GM12874 (cell line): ENCODE measurements at regions not wholly inside any gene's neighbourhood (a gene's known extent, or its start where the extent isn't known, plus 50 kb on each side); places are given as distances from the start of the nearest gene placed in this dataset.

Source experiments
- TF ChIP-seq, protein P1 (sequence below): IDR thresholded peaks from 2 replicates; pipeline ENCODE4 v1.5.1; 2011; ENCODE audit warnings: low read depth, mild to moderate bottlenecking, control low read depth, low read length, moderate library complexity; ENCODE audit not compliant: insufficient read depth

DNA sequence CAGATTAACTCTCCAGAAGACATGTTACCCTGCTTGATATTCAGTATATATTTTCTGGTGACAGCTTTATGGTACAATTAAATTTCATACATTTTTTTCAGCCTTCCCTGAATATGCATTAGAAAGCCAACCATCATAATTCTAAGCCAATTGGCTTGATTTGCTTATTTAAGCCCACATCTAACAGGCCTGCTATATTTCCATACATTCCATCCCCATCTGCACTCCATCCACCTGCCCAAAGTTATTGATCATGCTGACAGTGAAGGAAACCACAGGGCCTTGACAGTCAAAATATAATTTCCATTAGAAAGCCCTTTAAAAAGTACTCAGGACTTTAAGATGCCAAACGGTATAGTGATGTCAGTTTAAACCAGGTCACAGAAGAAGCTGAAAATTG, 164.3 kb downstream of the GXYLT1 start:
- TF ChIP-seq, protein P1, sequence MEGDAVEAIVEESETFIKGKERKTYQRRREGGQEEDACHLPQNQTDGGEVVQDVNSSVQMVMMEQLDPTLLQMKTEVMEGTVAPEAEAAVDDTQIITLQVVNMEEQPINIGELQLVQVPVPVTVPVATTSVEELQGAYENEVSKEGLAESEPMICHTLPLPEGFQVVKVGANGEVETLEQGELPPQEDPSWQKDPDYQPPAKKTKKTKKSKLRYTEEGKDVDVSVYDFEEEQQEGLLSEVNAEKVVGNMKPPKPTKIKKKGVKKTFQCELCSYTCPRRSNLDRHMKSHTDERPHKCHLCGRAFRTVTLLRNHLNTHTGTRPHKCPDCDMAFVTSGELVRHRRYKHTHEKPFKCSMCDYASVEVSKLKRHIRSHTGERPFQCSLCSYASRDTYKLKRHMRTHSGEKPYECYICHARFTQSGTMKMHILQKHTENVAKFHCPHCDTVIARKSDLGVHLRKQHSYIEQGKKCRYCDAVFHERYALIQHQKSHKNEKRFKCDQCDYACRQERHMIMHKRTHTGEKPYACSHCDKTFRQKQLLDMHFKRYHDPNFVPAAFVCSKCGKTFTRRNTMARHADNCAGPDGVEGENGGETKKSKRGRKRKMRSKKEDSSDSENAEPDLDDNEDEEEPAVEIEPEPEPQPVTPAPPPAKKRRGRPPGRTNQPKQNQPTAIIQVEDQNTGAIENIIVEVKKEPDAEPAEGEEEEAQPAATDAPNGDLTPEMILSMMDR, result no peak

DNA sequence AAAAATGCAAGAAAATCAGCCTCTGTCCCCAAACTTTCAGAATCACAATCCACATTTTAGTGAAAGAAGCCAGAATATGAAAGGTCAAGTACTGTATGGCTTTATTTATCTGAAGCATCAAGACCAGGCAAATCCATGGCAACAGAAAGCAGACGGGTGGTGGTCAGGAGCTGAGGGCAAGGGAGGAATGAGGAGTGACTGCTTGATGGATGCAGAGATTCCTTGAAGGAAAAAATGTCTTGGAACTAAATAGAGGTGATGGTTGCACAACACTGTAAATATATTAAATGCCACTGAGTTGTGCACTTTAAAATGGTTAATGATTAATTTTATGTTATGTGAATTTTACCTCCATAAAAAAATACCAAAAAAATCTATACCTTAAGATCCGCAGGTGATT, 165.1 kb downstream of the GXYLT1 start:
- TF ChIP-seq, protein P1, result no peak

DNA sequence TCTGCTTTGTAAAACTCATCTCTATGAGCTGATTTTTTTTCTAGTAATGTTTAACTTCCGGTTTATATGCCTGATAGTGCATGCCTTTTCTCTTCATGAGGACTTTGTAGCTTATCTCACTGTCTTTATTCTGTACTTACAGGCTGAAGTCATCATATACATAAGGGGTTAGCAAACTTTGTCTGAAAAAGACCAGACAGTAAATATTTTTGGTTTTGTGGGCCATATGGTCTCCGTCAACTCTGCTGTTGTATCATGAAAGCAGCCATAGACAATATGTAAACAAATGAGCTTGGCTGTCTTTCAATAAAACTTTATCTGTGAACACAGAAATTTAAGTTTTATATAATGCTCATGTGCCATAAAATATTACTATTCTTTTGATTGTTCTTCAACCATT, 172.1 kb downstream of the GXYLT1 start:
- TF ChIP-seq, protein P1, result no peak

DNA sequence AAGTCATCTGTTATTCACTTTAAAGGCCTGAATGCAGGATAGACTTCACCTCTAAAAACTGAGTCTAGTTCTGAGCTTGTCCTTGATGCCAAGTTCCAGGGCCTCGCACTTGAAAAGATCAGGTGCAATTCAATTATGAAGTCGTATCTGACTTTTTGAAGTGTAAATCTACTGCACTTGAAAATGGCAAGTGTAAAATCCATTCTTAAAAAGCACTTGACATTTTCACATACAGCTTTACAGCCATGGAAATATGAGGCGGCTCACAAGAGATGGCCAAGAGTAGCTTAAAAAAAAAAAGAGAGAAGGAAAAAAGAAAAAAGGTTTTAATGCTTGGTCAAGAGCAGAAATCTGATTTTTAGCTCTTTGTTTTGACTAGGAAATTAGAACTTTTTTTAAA, 172.5 kb downstream of the GXYLT1 start:
- TF ChIP-seq, protein P1, result no peak

DNA sequence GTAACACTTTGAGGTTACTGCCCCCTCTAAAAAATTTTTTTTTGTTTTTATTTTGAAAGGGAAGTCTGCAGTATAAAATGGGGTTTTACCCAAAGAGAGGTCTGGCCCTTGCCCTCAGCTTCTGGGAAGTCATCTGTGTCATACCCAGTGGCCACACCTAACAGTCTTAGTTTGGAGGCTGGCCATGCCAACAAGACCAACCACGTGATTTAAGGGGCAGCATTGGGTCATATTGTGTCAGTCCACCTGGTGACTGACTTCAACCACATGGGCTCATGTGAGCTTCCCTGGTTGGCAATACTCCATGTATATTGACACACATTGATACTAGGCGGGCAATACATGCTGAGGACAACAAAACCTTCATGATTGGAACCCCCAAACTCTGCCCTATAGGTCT, 173.9 kb downstream of the GXYLT1 start:
- TF ChIP-seq, protein P1, result no peak

DNA sequence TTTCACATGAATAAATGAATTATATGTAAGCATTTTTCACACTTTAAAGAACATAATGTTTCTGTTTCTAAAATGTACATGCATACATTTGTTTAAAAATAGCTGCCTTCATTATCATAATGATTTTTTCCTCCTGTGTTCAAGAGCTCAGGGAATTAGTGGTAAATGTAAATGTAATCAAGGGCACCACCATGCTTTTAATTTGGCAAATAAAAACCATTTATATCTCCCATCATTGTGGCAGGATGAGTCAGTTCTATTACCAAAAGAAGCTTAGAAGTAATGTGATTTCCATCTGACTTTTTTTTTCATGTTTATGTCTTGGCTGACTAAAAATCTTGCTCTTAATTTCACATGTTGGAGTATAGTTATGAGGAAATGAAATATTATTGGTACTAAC, 176.1 kb downstream of the GXYLT1 start:
- TF ChIP-seq, protein P1, result no peak

DNA sequence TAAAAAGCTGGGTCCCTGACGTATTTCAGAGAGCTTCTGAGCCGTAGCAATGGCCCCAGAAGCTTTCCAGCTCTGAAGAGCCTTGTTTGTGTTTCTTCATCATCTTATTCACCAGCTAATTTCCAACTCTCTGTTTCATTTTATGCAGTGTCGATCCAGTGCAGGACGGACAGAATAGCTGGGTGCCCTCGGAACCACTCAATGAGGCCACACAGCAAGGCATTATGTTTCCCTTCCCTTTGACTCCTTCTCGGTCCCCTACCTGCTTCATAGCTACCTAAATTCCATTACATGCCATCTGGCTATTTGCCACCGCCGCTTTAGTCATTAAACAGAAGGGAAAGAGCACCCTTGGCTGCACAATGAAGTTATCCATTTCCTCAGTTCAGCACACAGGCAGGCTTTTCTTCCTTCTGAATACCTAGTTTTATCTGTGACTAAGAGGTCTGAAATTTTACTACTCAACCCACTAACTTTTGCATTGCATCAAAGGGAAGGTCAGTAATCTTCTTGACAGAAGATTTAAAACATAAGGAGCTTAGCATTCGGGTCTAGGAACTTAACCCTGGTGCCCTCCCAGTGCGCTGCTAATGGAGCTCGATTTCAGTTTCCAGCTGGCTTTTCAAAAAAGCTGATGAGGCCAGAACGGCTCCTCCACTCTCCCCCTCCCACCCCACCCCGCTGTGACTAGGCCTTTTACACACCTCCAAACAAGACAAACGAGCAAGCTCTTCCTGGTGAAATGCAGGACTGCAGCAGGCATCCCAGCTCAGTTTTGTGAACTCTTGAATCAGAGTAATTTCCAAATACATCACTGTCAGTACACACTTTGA, 176.8 kb downstream of the GXYLT1 start:
- TF ChIP-seq, protein P1, result no peak
